ENCODE measurements at regions not wholly inside any gene's neighbourhood (a gene's known extent, or its start where the extent isn't known, plus 50 kb on each side); places are given as distances from the start of the nearest gene placed in this dataset.

GRCh38 chr12:68529869-68530268 is 80.8 kb upstream of the RAP1B start:
- Mint-ChIP-seq H3K36me3 (ENCODE audit: low read depth) (no peaks in the 10 kb centered on the region), H3K27ac (no peak overlapping the region), H3K27me3 (ENCODE audit: insufficient read depth) (no peaks in the 10 kb centered on the region), H3K9me3 (peaks cover 9% of the 10 kb centered on the region), H3K4me3 (no peak overlapping the region), H3K4me1 (no peaks in the 10 kb centered on the region)
- Histone ChIP-seq H3K9me3 (ENCODE audit: control insufficient read depth, low read length) (peaks cover 14% of the 10 kb centered on the region), H3K27me3 (ENCODE audit: control insufficient read depth, insufficient read depth, low read length, poor library complexity, severe bottlenecking) (no peaks in the 10 kb centered on the region), H3K4me1 (ENCODE audit: control insufficient read depth, insufficient read depth, low read length) (no peaks in the 10 kb centered on the region), H3K27ac (ENCODE audit: low read depth, low read length) (no peak overlapping the region), H3K4me3 (ENCODE audit: low read length) (no peak overlapping the region), H3K9ac (ENCODE audit: extremely low read depth, low read length, poor library complexity, severe bottlenecking) (no peak overlapping the region), H3K36me3 (ENCODE audit: control insufficient read depth, insufficient read depth, low read length) (no peaks in the 10 kb centered on the region)
- no peak for DNase-seq
- 97% methylated on average over 5 of the region's 5 CpGs; no CpG with 5 or more reads in 1 of the 2 experiments for WGBS, 2 experiments (ENCODE audit: insufficient coverage in 1 of 2, insufficient read length in 1 of 2)
- TF ChIP-seq CTCF (conservative IDR thresholded peaks at IDR 0.05), result no peak

- Histone ChIP-seq H3K27ac (ENCODE audit: low read depth, low read length) (no peak overlapping the region), H3K4me1 (ENCODE audit: control insufficient read depth, insufficient read depth, low read length) (no peaks in the 10 kb centered on the region), H3K36me3 (ENCODE audit: control insufficient read depth, insufficient read depth, low read length) (no peaks in the 10 kb centered on the region), H3K9ac (ENCODE audit: extremely low read depth, low read length, poor library complexity, severe bottlenecking) (no peak overlapping the region), H3K9me3 (ENCODE audit: control insufficient read depth, low read length) (peaks cover 10% of the 10 kb centered on the region), H3K27me3 (ENCODE audit: control insufficient read depth, insufficient read depth, low read length, poor library complexity, severe bottlenecking) (no peaks in the 10 kb centered on the region), H3K4me3 (ENCODE audit: low read length) (no peak overlapping the region)
- H3K27ac Mint-ChIP-seq, result no peak overlapping the region
- no peaks in the 10 kb centered on the region for H3K27me3 Mint-ChIP-seq (ENCODE audit: insufficient read depth)
- H3K36me3 Mint-ChIP-seq (ENCODE audit: low read depth), result no peaks in the 10 kb centered on the region
- H3K9me3 Mint-ChIP-seq, result peaks cover 6% of the 10 kb centered on the region
- H3K4me3 Mint-ChIP-seq, result no peak overlapping the region
- 90 to 100% methylated on average over 1 to 3 of the region's 4 CpGs for WGBS, 2 experiments (ENCODE audit: insufficient coverage in 1 of 2, insufficient read length in 1 of 2)
- TF ChIP-seq CTCF (conservative IDR thresholded peaks at IDR 0.05), result no peak
- no peak for DNase-seq
- no peaks in the 10 kb centered on the region for H3K4me1 Mint-ChIP-seq
Observed at GRCh38 chr12:68530299-68530698, 80.4 kb upstream of the RAP1B start.

- no peak overlapping the region for H3K4me3 ChIP-seq (ENCODE audit: low read length)
- no peak overlapping the region for H3K9ac ChIP-seq (ENCODE audit: extremely low read depth, low read length, poor library complexity, severe bottlenecking)
- H3K9me3 ChIP-seq (ENCODE audit: control insufficient read depth, low read length), result peaks cover 6% of the 10 kb centered on the region
- Mint-ChIP-seq H3K4me1 (no peaks in the 10 kb centered on the region), H3K4me3 (no peak overlapping the region), H3K27me3 (ENCODE audit: insufficient read depth) (no peaks in the 10 kb centered on the region), H3K9me3 (peaks cover 1% of the 10 kb centered on the region), H3K36me3 (ENCODE audit: low read depth) (no peaks in the 10 kb centered on the region), H3K27ac (no peak overlapping the region)
- 87 to 100% methylated on average over 1 of the region's 1 CpG for WGBS, 2 experiments (ENCODE audit: insufficient coverage in 1 of 2, insufficient read length in 1 of 2)
- H3K36me3 ChIP-seq (ENCODE audit: control insufficient read depth, insufficient read depth, low read length), result no peaks in the 10 kb centered on the region
- no peak overlapping the region for H3K27ac ChIP-seq (ENCODE audit: low read depth, low read length)
- no peaks in the 10 kb centered on the region for H3K4me1 ChIP-seq (ENCODE audit: control insufficient read depth, insufficient read depth, low read length)
- H3K27me3 ChIP-seq (ENCODE audit: control insufficient read depth, insufficient read depth, low read length, poor library complexity, severe bottlenecking), result no peaks in the 10 kb centered on the region
- DNase-seq, result no peak
- no peak for TF ChIP-seq CTCF (conservative IDR thresholded peaks at IDR 0.05)
Observed at GRCh38 chr12:68530965-68531364, 79.7 kb upstream of the RAP1B start.
